ENCODE measurements at regions not wholly inside any gene's neighbourhood (a gene's known extent, or its start where the extent isn't known, plus 50 kb on each side); places are given as distances from the start of the nearest gene placed in this dataset.

DNA sequence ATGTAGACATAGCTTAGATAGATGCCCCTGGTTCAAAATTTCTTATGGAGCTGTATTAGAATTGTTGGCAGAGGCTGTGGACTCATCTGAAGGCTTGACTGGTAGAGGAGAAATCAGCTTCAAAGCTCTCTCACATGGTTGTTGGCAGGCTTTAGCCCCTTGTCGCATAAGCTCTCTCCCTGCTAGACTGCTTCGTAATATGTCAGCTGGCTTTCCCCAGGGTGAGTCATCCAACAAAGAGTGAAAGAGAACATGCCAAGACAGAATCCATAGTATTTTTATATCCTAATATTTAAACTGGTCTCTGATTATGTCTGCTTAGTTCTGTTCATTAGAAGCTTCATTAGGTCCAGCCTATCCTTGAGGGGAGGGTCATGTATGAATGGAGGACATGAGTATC, 427.4 kb upstream of the NAALADL2 start:
- H3K9me1 ChIP-seq (replicated peaks; ENCODE audit: control insufficient read depth, extremely low read depth, insufficient read depth, low read length): no peaks in the 10 kb centered on the region
- H3K27me3 ChIP-seq (ENCODE audit: control insufficient read depth in 2 of 2, insufficient read depth in 2 of 2, low read length in 2 of 2): peaks cover 0 to 2% of the 10 kb centered on the region in 2 experiments
- FAIRE-seq: no peak
- H3K9me3 ChIP-seq (replicated peaks; ENCODE audit: control insufficient read depth, insufficient read depth, low read length): no peaks in the 10 kb centered on the region
- no peak overlapping the region for H3K27ac ChIP-seq (ENCODE audit: insufficient read depth, low read depth, low read length)
- dilution Hi-C loops (cut with MboI; ENCODE audit: extremely low pct_ligation_motif_present, low sequenced_read_pairs) (no loop called here), intact Hi-C loops (cut with micrococcal nuclease) (no loop called here)
- CTCF ChIA-PET: interaction anchor here (1.1 kb wide), 1 partner anchor 9 kb away, joined by 3 read pairs; no protein-coding TSS in a partner anchor
- H3K79me2 ChIP-seq (ENCODE audit: control insufficient read depth, insufficient read depth, low read length): no peaks in the 10 kb centered on the region
- POLR2A ChIA-PET: no interaction called here
- H3K36me3 ChIP-seq (ENCODE audit: control insufficient read depth in 2 of 2, extremely low read depth in 1 of 2, insufficient read depth in 2 of 2, low read length in 2 of 2): no peaks in the 10 kb centered on the region
- DNase-seq (ENCODE audit: low read depth, low spot score): no peak
- H3K4me1 ChIP-seq (ENCODE audit: control insufficient read depth, extremely low read depth, insufficient read depth, low read length): no peaks in the 10 kb centered on the region
- no peak overlapping the region for H2AFZ ChIP-seq (ENCODE audit: low read depth, low read length)
- no peaks in the 10 kb centered on the region for H4K20me1 ChIP-seq (replicated peaks; ENCODE audit: control insufficient read depth, extremely low read depth, insufficient read depth, low read length)
- no peak overlapping the region for H3K9ac ChIP-seq (replicated peaks; ENCODE audit: extremely low read depth, insufficient read depth, low read length)
- BruUV-seq (replicated peaks): no TSS peak
- H3K4me2 ChIP-seq (ENCODE audit: insufficient read depth, low read length): no peak overlapping the region
- H3K4me3 ChIP-seq (replicated peaks in 1 of 3; ENCODE audit: insufficient read depth in 1 of 3, low read depth in 1 of 3, low read length in 3 of 3): no peak overlapping the region
- TF ChIP-seq POLR2A (IDR thresholded peaks at IDR 0.05; ENCODE audit: low read depth, low read length): no peak
- no peak for TF ChIP-seq POLR2AphosphoS5 (IDR thresholded peaks at IDR 0.05; ENCODE audit: insufficient read depth, low read depth, low read length)
- no peak for TF ChIP-seq EZH2 (IDR thresholded peaks at IDR 0.05; ENCODE audit: borderline replicate concordance, low read depth, low read length, severe bottlenecking)
- TF ChIP-seq, protein P1, sequence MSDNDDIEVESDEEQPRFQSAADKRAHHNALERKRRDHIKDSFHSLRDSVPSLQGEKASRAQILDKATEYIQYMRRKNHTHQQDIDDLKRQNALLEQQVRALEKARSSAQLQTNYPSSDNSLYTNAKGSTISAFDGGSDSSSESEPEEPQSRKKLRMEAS (IDR thresholded peaks at IDR 0.05; ENCODE audit: insufficient read depth, insufficient read length): no peak

DNA sequence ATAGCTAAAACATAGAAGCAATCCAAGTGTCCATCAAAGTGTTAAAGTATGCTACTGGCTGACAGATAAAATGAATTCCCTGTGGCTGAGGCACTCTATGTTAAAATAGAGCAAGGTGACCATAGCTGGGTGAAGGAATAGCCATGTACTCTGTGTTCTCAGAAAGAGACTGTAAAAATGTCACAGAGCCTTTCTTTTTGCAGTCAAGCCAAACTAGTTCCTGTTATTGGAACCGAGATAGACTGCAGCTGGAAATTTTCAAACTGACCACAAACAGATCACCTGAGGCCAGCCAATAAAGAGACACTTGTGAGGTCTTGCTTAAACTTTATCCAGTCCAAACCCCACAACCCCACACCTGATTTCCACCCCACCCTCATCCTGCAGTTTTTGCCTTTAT, 422.8 kb upstream of the NAALADL2 start:
- Histone ChIP-seq H3K4me3 (replicated peaks in 1 of 3; ENCODE audit: insufficient read depth in 1 of 3, low read depth in 1 of 3, low read length in 3 of 3) (no peak overlapping the region), H3K9me3 (replicated peaks; ENCODE audit: control insufficient read depth, insufficient read depth, low read length) (no peaks in the 10 kb centered on the region), H4K20me1 (replicated peaks; ENCODE audit: control insufficient read depth, extremely low read depth, insufficient read depth, low read length) (no peaks in the 10 kb centered on the region), H3K27ac (ENCODE audit: insufficient read depth, low read depth, low read length) (no peak overlapping the region), H3K79me2 (ENCODE audit: control insufficient read depth, insufficient read depth, low read length) (no peaks in the 10 kb centered on the region), H2AFZ (ENCODE audit: low read depth, low read length) (no peak overlapping the region), H3K4me1 (ENCODE audit: control insufficient read depth, extremely low read depth, insufficient read depth, low read length) (peaks cover 13% of the 10 kb centered on the region), H3K27me3 (ENCODE audit: control insufficient read depth in 2 of 2, insufficient read depth in 2 of 2, low read length in 2 of 2) (peaks cover 0 to 2% of the 10 kb centered on the region in 2 experiments), H3K36me3 (ENCODE audit: control insufficient read depth in 2 of 2, extremely low read depth in 1 of 2, insufficient read depth in 2 of 2, low read length in 2 of 2) (no peaks in the 10 kb centered on the region), H3K9ac (replicated peaks; ENCODE audit: extremely low read depth, insufficient read depth, low read length) (no peak overlapping the region), H3K4me2 (ENCODE audit: insufficient read depth, low read length) (no peak overlapping the region), H3K9me1 (replicated peaks; ENCODE audit: control insufficient read depth, extremely low read depth, insufficient read depth, low read length) (no peaks in the 10 kb centered on the region)
- intact Hi-C loops (cut with micrococcal nuclease): no loop called here
- BruUV-seq (replicated peaks): no TSS peak
- POLR2A ChIA-PET: no interaction called here
- no peak for TF ChIP-seq EZH2 (IDR thresholded peaks at IDR 0.05; ENCODE audit: borderline replicate concordance, low read depth, low read length, severe bottlenecking)
- TF ChIP-seq GATA2 (IDR thresholded peaks at IDR 0.05; ENCODE audit: insufficient read depth, insufficient read length, low read depth, low read length): no peak
- no peak for TF ChIP-seq POLR2AphosphoS5 (IDR thresholded peaks at IDR 0.05; ENCODE audit: insufficient read depth, low read depth, low read length)
- no peak for TF ChIP-seq FOS (IDR thresholded peaks at IDR 0.05; ENCODE audit: borderline replicate concordance, insufficient read depth, low read length)
- TF ChIP-seq MYC (IDR thresholded peaks at IDR 0.05; ENCODE audit: low read depth, low read length): no peak
- TF ChIP-seq JUN (IDR thresholded peaks at IDR 0.05; ENCODE audit: borderline replicate concordance, insufficient read depth, insufficient read length, low read depth): no peak
- TF ChIP-seq, protein P2, sequence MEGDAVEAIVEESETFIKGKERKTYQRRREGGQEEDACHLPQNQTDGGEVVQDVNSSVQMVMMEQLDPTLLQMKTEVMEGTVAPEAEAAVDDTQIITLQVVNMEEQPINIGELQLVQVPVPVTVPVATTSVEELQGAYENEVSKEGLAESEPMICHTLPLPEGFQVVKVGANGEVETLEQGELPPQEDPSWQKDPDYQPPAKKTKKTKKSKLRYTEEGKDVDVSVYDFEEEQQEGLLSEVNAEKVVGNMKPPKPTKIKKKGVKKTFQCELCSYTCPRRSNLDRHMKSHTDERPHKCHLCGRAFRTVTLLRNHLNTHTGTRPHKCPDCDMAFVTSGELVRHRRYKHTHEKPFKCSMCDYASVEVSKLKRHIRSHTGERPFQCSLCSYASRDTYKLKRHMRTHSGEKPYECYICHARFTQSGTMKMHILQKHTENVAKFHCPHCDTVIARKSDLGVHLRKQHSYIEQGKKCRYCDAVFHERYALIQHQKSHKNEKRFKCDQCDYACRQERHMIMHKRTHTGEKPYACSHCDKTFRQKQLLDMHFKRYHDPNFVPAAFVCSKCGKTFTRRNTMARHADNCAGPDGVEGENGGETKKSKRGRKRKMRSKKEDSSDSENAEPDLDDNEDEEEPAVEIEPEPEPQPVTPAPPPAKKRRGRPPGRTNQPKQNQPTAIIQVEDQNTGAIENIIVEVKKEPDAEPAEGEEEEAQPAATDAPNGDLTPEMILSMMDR (IDR thresholded peaks at IDR 0.05; ENCODE audit: extremely low read depth in 1 of 2, insufficient read depth in 1 of 2, low read depth in 1 of 2, low read length in 2 of 2): no peak
- TF ChIP-seq, protein P1 (IDR thresholded peaks at IDR 0.05; ENCODE audit: insufficient read depth, insufficient read length): no peak
- TF ChIP-seq POLR2A (IDR thresholded peaks at IDR 0.05; ENCODE audit: low read depth, low read length): no peak
- FAIRE-seq: no peak
- no peak for DNase-seq (ENCODE audit: low read depth, low spot score)
- dilution Hi-C loops (cut with MboI; ENCODE audit: extremely low pct_ligation_motif_present, low sequenced_read_pairs): no loop called here
- CTCF ChIA-PET: no interaction called here

Data from endothelial cell of umbilical vein (primary cell).